ENCODE measurements at regions not wholly inside any gene's neighbourhood (a gene's known extent, or its start where the extent isn't known, plus 50 kb on each side); places are given as distances from the start of the nearest gene placed in this dataset.

DNA sequence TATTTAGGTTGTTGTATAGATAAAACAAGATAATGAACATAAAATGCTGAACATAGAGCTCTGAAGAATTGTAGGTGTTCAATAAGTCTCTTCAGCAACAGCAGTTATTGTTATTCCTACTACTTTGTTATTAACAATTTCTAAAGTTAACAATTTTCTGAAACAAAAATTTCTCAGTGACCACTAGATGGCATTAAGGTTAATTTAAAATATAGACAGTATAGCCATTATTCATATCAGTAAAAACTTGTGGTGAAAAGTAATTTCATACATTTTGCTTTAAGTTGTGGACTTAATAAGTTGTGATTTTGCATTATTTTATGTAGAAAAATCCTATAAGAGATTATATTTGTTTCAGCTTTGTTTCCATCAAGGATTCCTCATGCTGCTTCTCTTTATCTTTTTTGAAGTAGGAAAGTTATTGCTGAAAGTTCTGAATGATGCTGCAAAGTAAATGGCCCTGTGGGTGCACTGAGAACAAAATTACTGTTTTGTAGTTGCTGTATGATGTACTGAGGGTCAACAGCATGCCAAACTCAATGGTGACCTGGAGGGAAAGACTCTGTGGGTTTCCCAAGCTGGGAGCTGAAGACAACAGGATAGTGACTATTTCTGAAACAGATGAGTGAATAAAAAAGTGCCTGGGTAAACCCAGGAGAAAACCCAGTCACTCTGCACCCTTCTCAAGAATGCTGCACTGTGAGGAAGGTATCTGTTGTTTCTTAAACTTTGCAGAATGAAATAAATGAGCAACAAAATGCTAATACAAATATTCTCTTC, 253.6 kb downstream of the KIF20B start:
- ATAC-seq (ENCODE audit: low FRiP score) (no peak), DNase-seq (ENCODE audit: low spot score) (no peak)
- TF ChIP-seq, protein P1, sequence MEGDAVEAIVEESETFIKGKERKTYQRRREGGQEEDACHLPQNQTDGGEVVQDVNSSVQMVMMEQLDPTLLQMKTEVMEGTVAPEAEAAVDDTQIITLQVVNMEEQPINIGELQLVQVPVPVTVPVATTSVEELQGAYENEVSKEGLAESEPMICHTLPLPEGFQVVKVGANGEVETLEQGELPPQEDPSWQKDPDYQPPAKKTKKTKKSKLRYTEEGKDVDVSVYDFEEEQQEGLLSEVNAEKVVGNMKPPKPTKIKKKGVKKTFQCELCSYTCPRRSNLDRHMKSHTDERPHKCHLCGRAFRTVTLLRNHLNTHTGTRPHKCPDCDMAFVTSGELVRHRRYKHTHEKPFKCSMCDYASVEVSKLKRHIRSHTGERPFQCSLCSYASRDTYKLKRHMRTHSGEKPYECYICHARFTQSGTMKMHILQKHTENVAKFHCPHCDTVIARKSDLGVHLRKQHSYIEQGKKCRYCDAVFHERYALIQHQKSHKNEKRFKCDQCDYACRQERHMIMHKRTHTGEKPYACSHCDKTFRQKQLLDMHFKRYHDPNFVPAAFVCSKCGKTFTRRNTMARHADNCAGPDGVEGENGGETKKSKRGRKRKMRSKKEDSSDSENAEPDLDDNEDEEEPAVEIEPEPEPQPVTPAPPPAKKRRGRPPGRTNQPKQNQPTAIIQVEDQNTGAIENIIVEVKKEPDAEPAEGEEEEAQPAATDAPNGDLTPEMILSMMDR (IDR thresholded peaks at IDR 0.05), result no peak

DNA sequence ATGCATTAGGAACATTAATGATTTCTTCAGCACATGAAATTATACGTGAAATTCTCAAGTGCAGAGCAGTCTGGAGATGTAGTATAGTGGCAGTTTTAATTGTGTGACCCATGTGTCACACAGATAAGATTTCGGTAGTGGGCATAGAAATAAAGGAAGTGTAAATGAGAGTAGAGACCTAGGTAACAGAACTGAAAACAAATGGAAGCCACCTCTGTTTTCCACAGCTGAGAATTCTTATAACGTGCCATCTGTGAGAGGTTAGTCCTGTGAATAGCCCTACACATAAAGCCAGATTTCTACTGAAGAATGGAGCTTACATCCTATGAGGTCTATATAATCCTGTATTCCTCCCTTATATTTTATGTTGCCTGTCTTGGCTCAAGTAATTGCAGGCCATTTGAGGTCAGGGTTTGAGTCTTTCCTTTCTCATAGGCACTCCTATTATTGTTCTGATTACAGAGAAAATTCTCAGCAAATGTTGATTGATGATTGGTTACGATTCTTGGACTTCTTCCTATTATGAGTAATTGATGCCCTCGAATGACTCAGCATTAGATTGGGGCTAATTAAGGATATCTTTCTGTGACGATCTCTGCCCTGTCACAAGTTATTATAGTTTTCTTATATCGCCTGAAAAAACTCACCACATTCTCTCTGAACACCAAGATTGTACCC, 258.2 kb downstream of the KIF20B start:
- no peak for DNase-seq (ENCODE audit: low spot score)
- no peak for ATAC-seq (ENCODE audit: low FRiP score)
- TF ChIP-seq, protein P1 (IDR thresholded peaks at IDR 0.05), result no peak

DNA sequence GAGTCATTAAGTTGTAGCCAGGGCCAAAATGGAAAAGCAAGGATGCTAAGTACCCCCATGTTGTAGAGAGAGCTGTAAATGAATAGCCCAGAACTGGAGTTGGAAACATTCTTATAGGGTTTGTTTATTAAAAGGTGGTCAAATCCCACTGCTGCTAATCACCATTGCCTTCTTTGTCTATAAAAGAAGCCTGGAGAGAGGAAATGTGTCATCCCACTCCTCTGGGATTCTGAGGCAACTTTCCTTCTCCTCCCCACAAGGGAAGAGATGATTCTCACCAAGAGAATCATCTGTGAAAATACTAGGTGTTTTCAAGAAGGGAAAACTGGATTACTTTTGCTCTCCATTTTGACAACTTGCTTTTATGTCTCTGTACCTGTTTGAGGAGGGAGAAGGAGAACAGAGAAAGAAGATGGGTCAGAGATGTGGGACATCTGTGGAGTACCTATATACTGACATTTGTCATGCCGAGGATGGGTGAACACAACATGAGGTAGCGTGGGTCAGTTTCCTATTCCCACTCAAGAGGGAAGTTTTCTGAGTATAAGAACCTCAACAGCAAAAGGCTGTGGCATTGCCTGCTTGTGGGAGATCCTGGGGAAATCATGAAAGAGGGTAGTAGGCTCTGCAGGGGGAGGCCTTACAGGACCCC, 262.2 kb downstream of the KIF20B start:
- DNase-seq (ENCODE audit: low spot score) (no peak), ATAC-seq (ENCODE audit: low FRiP score) (no peak)
- TF ChIP-seq, protein P1 (IDR thresholded peaks at IDR 0.05), result no peak

DNA sequence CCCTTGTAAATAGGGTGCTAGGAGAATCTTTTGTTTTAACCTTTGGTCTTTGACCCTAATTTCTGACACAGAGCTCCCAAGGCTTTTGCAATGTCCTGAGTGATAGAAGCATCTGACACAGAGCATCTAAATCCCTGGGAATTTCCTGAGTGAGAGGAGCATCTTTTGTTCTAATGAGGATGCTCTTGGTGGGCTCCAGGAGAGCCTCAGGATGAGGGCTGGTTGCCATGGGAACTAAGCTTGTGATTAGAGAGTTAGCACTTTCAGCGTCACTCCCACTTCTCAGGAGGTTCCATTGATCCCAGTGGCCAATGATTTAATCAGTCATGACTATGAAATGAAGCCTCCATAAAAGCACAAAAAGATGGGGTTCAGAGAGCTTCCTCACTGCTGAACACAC, 264.8 kb downstream of the KIF20B start:
- TF ChIP-seq, protein P1 (IDR thresholded peaks at IDR 0.05), result no peak
- ATAC-seq (ENCODE audit: low FRiP score) (no peak), DNase-seq (ENCODE audit: low spot score) (no peak)

DNA sequence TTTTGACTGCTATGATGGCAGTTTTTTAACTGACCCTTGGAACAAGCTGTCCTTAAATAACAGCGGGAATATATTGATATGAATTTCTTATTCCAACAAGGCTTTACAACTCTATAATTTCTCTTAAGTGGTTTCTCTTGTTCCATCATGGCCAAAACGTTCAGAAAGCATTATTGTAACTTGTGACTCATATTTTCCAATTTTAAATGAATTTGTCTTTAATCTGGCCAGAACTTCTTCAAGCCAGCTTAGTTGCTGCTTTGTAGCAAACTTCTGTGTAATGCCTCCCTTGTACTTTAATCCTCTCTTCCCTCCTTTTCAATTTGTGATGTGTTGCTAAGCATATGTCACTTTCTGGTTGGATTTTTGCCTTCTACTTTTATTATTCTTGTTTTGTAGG, 271.9 kb downstream of the KIF20B start:
- ATAC-seq (ENCODE audit: low FRiP score), result no peak
- TF ChIP-seq, protein P1 (IDR thresholded peaks at IDR 0.05), result no peak
- DNase-seq (ENCODE audit: low spot score), result no peak

DNA sequence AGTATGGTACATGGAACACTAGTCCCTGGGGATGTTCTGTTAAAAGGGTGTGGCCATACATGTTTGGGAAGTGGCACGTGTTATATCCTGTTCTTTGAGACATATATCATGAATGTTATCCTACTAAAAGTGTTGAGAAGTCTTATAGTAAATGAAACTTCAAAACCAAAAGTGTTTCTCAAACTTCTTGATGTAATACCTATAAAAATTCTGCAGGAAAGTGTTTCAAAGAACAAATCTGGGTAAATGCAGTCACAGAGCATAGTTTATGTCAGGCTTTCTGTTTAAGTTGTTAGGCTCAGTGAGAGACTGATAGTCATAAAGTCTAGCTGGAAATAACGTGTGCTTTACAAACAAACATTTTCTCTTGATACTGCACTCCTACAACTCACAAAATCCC, 273.7 kb downstream of the KIF20B start:
- TF ChIP-seq, protein P1 (IDR thresholded peaks at IDR 0.05), result no peak
- ATAC-seq (ENCODE audit: low FRiP score), result no peak

More for the DNA sequence above, 273.7 kb downstream of the KIF20B start:
- no peak for DNase-seq (ENCODE audit: low spot score)

All from omental fat pad (tissue), 3 donors.